Activated CD4-positive, alpha-beta memory T cell treated with anti-CD3 and anti-CD28 coated beads, Interleukin-2, amount 10 ng/mL, durations not matched to agents 7 days and 5 days (primary cell): ENCODE measurements at regions not wholly inside any gene's neighbourhood (a gene's known extent, or its start where the extent isn't known, plus 50 kb on each side); places are given as distances from the start of the nearest gene placed in this dataset.

Experiments used
- CTCF ChIA-PET: fragments of 350-600 bp; sonication (Branson Sonifier 250); formaldehyde crosslinking; loops from one replicate; lab custom pipeline; 2021; ENCODE audit warnings: antibody characterized with exemption, inconsistent platforms; lab: Charles Lee
- POLR2A ChIA-PET: fragments of 350-600 bp; sonication (Branson Sonifier 250); formaldehyde crosslinking; loops from one replicate; lab custom pipeline; 2021; ENCODE audit warnings: antibody characterized with exemption; lab: Charles Lee
- DNase-seq: peaks from one replicate; pipeline ENCODE4 v3.0.0-alpha.2; 2020
- H3K27ac Mint-ChIP-seq: one replicate; pipeline ENCODE4 v1.8.0; 2021; ENCODE audit warnings: mild to moderate bottlenecking, mixed read lengths
- H3K27me3 Mint-ChIP-seq: one replicate; pipeline ENCODE4 v1.8.0; 2021; ENCODE audit warnings: mixed read lengths
- H3K36me3 Mint-ChIP-seq: one replicate; pipeline ENCODE4 v1.8.0; 2021; ENCODE audit warnings: low read depth, mixed read lengths
- H3K4me1 Mint-ChIP-seq: one replicate; pipeline ENCODE4 v1.8.0; 2021; ENCODE audit warnings: mixed read lengths
- H3K4me3 Mint-ChIP-seq: one replicate; pipeline ENCODE4 v1.8.0; 2021; ENCODE audit warnings: mild to moderate bottlenecking, mixed read lengths
- H3K9me3 Mint-ChIP-seq: one replicate; pipeline ENCODE4 v1.8.0; 2021; ENCODE audit warnings: mixed read lengths

GRCh38 chrX:134733591-134733990 is 63.4 kb downstream of the PABIR2 start:
- ChIA-PET POLR2A (no interaction called here), CTCF (no interaction called here)
- DNase-seq = no peak
- H3K36me3 Mint-ChIP-seq = no peaks in the 10 kb centered on the region
- H3K27ac Mint-ChIP-seq = no peak overlapping the region
- no peak overlapping the region for H3K4me3 Mint-ChIP-seq
- H3K4me1 Mint-ChIP-seq = no peaks in the 10 kb centered on the region
- no peaks in the 10 kb centered on the region for H3K27me3 Mint-ChIP-seq
- no peaks in the 10 kb centered on the region for H3K9me3 Mint-ChIP-seq

- no peaks in the 10 kb centered on the region for H3K4me1 Mint-ChIP-seq
- H3K4me3 Mint-ChIP-seq = no peak overlapping the region
- ChIA-PET POLR2A (no interaction called here), CTCF (no interaction called here)
- H3K36me3 Mint-ChIP-seq = no peaks in the 10 kb centered on the region
- H3K27me3 Mint-ChIP-seq = no peaks in the 10 kb centered on the region
- H3K9me3 Mint-ChIP-seq = no peaks in the 10 kb centered on the region
- DNase-seq = no peak
- no peak overlapping the region for H3K27ac Mint-ChIP-seq
Observed at GRCh38 chrX:134732676-134733075, 64.3 kb downstream of the PABIR2 start.

- Mint-ChIP-seq H3K27me3 (no peaks in the 10 kb centered on the region), H3K36me3 (no peaks in the 10 kb centered on the region), H3K9me3 (no peaks in the 10 kb centered on the region), H3K27ac (no peak overlapping the region), H3K4me1 (no peaks in the 10 kb centered on the region), H3K4me3 (no peak overlapping the region)
- ChIA-PET POLR2A (no interaction called here), CTCF (no interaction called here)
- DNase-seq = no peak
Observed at GRCh38 chrX:134732152-134732551, 64.9 kb downstream of the PABIR2 start.

- Mint-ChIP-seq H3K27me3 (no peaks in the 10 kb centered on the region), H3K9me3 (no peaks in the 10 kb centered on the region), H3K36me3 (no peaks in the 10 kb centered on the region), H3K4me3 (no peak overlapping the region), H3K4me1 (no peaks in the 10 kb centered on the region), H3K27ac (no peak overlapping the region)
- ChIA-PET CTCF (no interaction called here), POLR2A (no interaction called here)
- no peak for DNase-seq
Observed at GRCh38 chrX:134727363-134727762, 69.1 kb upstream of the PLAC1 start.

GRCh38 chrX:134725103-134725690 is 66.9 kb upstream of the PLAC1 start:
- ChIA-PET POLR2A (no interaction called here), CTCF (no interaction called here)
- Mint-ChIP-seq H3K4me1 (no peaks in the 10 kb centered on the region), H3K9me3 (no peaks in the 10 kb centered on the region), H3K27me3 (no peaks in the 10 kb centered on the region), H3K4me3 (no peak overlapping the region), H3K27ac (no peak overlapping the region), H3K36me3 (no peaks in the 10 kb centered on the region)
- no peak for DNase-seq

GRCh38 chrX:134721766-134722532 is 63.7 kb upstream of the PLAC1 start:
- peaks cover 3% of the 10 kb centered on the region for H3K9me3 Mint-ChIP-seq
- H3K4me1 Mint-ChIP-seq = peaks cover 16% of the 10 kb centered on the region
- POLR2A ChIA-PET = no interaction called here
- no peak overlapping the region for H3K4me3 Mint-ChIP-seq
- H3K27ac Mint-ChIP-seq = no peak overlapping the region
- peaks cover 2% of the 10 kb centered on the region for H3K36me3 Mint-ChIP-seq
- DNase-seq = no peak
- no peaks in the 10 kb centered on the region for H3K27me3 Mint-ChIP-seq
- CTCF ChIA-PET = no interaction called here

GRCh38 chrX:134718966-134719317 is 60.7 kb upstream of the PLAC1 start:
- Mint-ChIP-seq H3K4me3 (no peak overlapping the region), H3K9me3 (peaks cover 3% of the 10 kb centered on the region), H3K4me1 (peaks cover 16% of the 10 kb centered on the region), H3K27me3 (no peaks in the 10 kb centered on the region), H3K27ac (peak overlapping the region; percentile 61), H3K36me3 (peaks cover 2% of the 10 kb centered on the region)
- DNase-seq = peak; percentile 47
- ChIA-PET POLR2A (no interaction called here), CTCF (no interaction called here)

- Mint-ChIP-seq H3K9me3 (peaks cover 3% of the 10 kb centered on the region), H3K4me3 (no peak overlapping the region), H3K36me3 (peaks cover 2% of the 10 kb centered on the region), H3K27me3 (no peaks in the 10 kb centered on the region), H3K4me1 (peaks cover 16% of the 10 kb centered on the region), H3K27ac (peak overlapping the region; percentile 61)
- ChIA-PET POLR2A (no interaction called here), CTCF (no interaction called here)
- DNase-seq = peak; percentile 17
Observed at GRCh38 chrX:134718105-134718965, 60.1 kb upstream of the PLAC1 start.

GRCh38 chrX:134717698-134718097 is 59.4 kb upstream of the PLAC1 start:
- ChIA-PET POLR2A (no interaction called here), CTCF (no interaction called here)
- no peak for DNase-seq
- Mint-ChIP-seq H3K4me3 (no peak overlapping the region), H3K9me3 (peaks cover 3% of the 10 kb centered on the region), H3K27ac (no peak overlapping the region), H3K27me3 (no peaks in the 10 kb centered on the region), H3K36me3 (peaks cover 2% of the 10 kb centered on the region), H3K4me1 (peaks cover 20% of the 10 kb centered on the region)

- Mint-ChIP-seq H3K27me3 (no peaks in the 10 kb centered on the region), H3K27ac (no peak overlapping the region), H3K36me3 (peaks cover 2% of the 10 kb centered on the region), H3K4me1 (peaks cover 29% of the 10 kb centered on the region), H3K9me3 (peaks cover 3% of the 10 kb centered on the region), H3K4me3 (no peak overlapping the region)
- no peak for DNase-seq
- ChIA-PET CTCF (no interaction called here), POLR2A (no interaction called here)
Observed at GRCh38 chrX:134716620-134717012, 58.3 kb upstream of the PLAC1 start.

GRCh38 chrX:134715930-134716619 is 57.8 kb upstream of the PLAC1 start:
- ChIA-PET CTCF (no interaction called here), POLR2A (no interaction called here)
- H3K9me3 Mint-ChIP-seq = peaks cover 3% of the 10 kb centered on the region
- H3K4me3 Mint-ChIP-seq = no peak overlapping the region
- DNase-seq = no peak
- H3K36me3 Mint-ChIP-seq = peaks cover 2% of the 10 kb centered on the region
- H3K27me3 Mint-ChIP-seq = no peaks in the 10 kb centered on the region
- H3K27ac Mint-ChIP-seq = no peak overlapping the region
- H3K4me1 Mint-ChIP-seq = peaks cover 29% of the 10 kb centered on the region

GRCh38 chrX:134714633-134715110 is 56.4 kb upstream of the PLAC1 start:
- peaks cover 27% of the 10 kb centered on the region for H3K4me1 Mint-ChIP-seq
- peaks cover under 1% of the 10 kb centered on the region for H3K9me3 Mint-ChIP-seq
- ChIA-PET POLR2A (no interaction called here), CTCF (no interaction called here)
- peaks cover 2% of the 10 kb centered on the region for H3K36me3 Mint-ChIP-seq
- H3K27ac Mint-ChIP-seq = no peak overlapping the region
- H3K27me3 Mint-ChIP-seq = no peaks in the 10 kb centered on the region
- H3K4me3 Mint-ChIP-seq = no peak overlapping the region
- DNase-seq = no peak

GRCh38 chrX:134713618-134714107 is 55.4 kb upstream of the PLAC1 start:
- ChIA-PET POLR2A (no interaction called here), CTCF (no interaction called here)
- H3K4me1 Mint-ChIP-seq = peaks cover 19% of the 10 kb centered on the region
- H3K4me3 Mint-ChIP-seq = no peak overlapping the region
- no peaks in the 10 kb centered on the region for H3K27me3 Mint-ChIP-seq
- H3K36me3 Mint-ChIP-seq = no peaks in the 10 kb centered on the region
- no peak for DNase-seq
- no peaks in the 10 kb centered on the region for H3K9me3 Mint-ChIP-seq
- no peak overlapping the region for H3K27ac Mint-ChIP-seq
